GM23338 (cell line): ENCODE measurements at regions not wholly inside any gene's neighbourhood (a gene's known extent, or its start where the extent isn't known, plus 50 kb on each side); places are given as distances from the start of the nearest gene placed in this dataset.

Experiments
- ATAC-seq: fragments of 200-7000 bp; cut with Tn5 transposase; 3 replicates; pipeline ENCODE4 v1.9.1; 2020
- DNase-seq: peaks from one replicate; pipeline ENCODE4 v3.0.0-alpha.2; 2015; ENCODE audit warnings: low spot score
- H2AFZ ChIP-seq: fragments of 200-600 bp; sonication (generic); 2 replicates; pipeline ENCODE4 v1.8.0; 2016; ENCODE audit warnings: antibody characterized with exemption, mild to moderate bottlenecking, moderate library complexity
- H3F3A ChIP-seq: fragments of 200-600 bp; sonication (generic); replicated peaks from 2 replicates; pipeline ENCODE4 v1.8.0; 2017; ENCODE audit warnings: antibody characterized with exemption, mixed run types, low read depth
- H3K27ac ChIP-seq: fragments of 200-600 bp; sonication (generic); 2 replicates; pipeline ENCODE4 v1.6.1; 2016; ENCODE audit warnings: low read depth
- H3K27me3 ChIP-seq: fragments of 200-600 bp; sonication (generic); 2 replicates; pipeline ENCODE4 v1.8.0; 2016; ENCODE audit warnings: mild to moderate bottlenecking, mixed run types, moderate library complexity; ENCODE audit not compliant: insufficient read depth
- H3K36me3 ChIP-seq: fragments of 200-600 bp; sonication (generic); 2 replicates; pipeline ENCODE4 v1.8.0; 2016; ENCODE audit warnings: mild to moderate bottlenecking; ENCODE audit not compliant: insufficient read depth
- H3K4me1 ChIP-seq: fragments of 200-600 bp; sonication (generic); 2 replicates; pipeline ENCODE4 v1.8.0; 2016; ENCODE audit warnings: mild to moderate bottlenecking, moderate library complexity; ENCODE audit not compliant: insufficient read depth
- H3K4me2 ChIP-seq: fragments of 200-600 bp; sonication (generic); 2 replicates; pipeline ENCODE4 v1.7.1; 2017; ENCODE audit warnings: mixed run types
- H3K4me3 ChIP-seq: fragments of 200-600 bp; sonication (generic); 2 replicates; pipeline ENCODE4 v1.6.1; 2016; ENCODE audit warnings: mixed run types
- H3K79me2 ChIP-seq: fragments of 200-600 bp; sonication (generic); replicated peaks from 2 replicates; pipeline ENCODE4 v1.8.0; 2017; ENCODE audit warnings: mild to moderate bottlenecking; ENCODE audit not compliant: insufficient read depth
- H3K9me2 ChIP-seq: fragments of 200-600 bp; sonication (generic); 2 replicates; pipeline ENCODE4 v1.8.0; 2017; ENCODE audit not compliant: insufficient read depth
- H4K20me1 ChIP-seq: fragments of 200-600 bp; sonication (generic); replicated peaks from 2 replicates; pipeline ENCODE4 v1.8.0; 2017; ENCODE audit warnings: mild to moderate bottlenecking; ENCODE audit not compliant: insufficient read depth
- H3K27ac Mint-ChIP-seq: 2 replicates; pipeline ENCODE4 v1.8.0; 2020; ENCODE audit warnings: inconsistent platforms, mild to moderate bottlenecking, moderate library complexity, mixed read lengths
- H3K27me3 Mint-ChIP-seq: 3 replicates; pipeline ENCODE4 v1.8.0; 2022; ENCODE audit warnings: low read depth, mild to moderate bottlenecking, moderate library complexity, mixed read lengths, inconsistent platforms; ENCODE audit not compliant: insufficient read depth, poor library complexity
- H3K36me3 Mint-ChIP-seq: 3 replicates; pipeline ENCODE4 v1.8.0; 2021; ENCODE audit warnings: low read depth, mild to moderate bottlenecking, inconsistent platforms, moderate library complexity, mixed read lengths
- H3K4me1 Mint-ChIP-seq: 3 replicates; pipeline ENCODE4 v1.8.0; 2020; ENCODE audit warnings: mild to moderate bottlenecking, inconsistent platforms, mixed read lengths
- H3K4me3 Mint-ChIP-seq: 3 replicates; pipeline ENCODE4 v1.8.0; 2021; ENCODE audit warnings: moderate library complexity, mild to moderate bottlenecking, inconsistent platforms, mixed read lengths
- H3K9me3 Mint-ChIP-seq: 3 replicates; pipeline ENCODE4 v1.8.0; 2020; ENCODE audit warnings: moderate library complexity, mild to moderate bottlenecking, inconsistent platforms, mixed read lengths
- CREB1 ChIP-seq: fragments of 250-450 bp; sonication (Bioruptor Pico); IDR thresholded peaks from 2 replicates; pipeline ENCODE4 v1.5.0; 2020; ENCODE audit warnings: low read depth, mild to moderate bottlenecking, moderate library complexity
- CTCF ChIP-seq, 2 experiments: fragments of 200-600 bp in 1 of 2; sonication (generic) in 1 of 2; conservative IDR thresholded peaks; 2 replicates each; pipeline versions ENCODE4 v1.5.1 to v1.6.1; 2016 to 2017; ENCODE audit warnings: antibody characterized with exemption in 2 of 2, low read depth in 2 of 2, mild to moderate bottlenecking in 2 of 2, moderate library complexity in 1 of 2
- EZH2phosphoT487 ChIP-seq: fragments of 200-600 bp; sonication (generic); IDR thresholded peaks from one replicate; pipeline ENCODE4 v1.8.1; 2018; ENCODE audit warnings: antibody characterized with exemption; ENCODE audit not compliant: unreplicated experiment
- NANOG ChIP-seq: IDR thresholded peaks from 2 replicates; pipeline ENCODE4 v1.6.1; 2016; ENCODE audit warnings: antibody characterized with exemption, borderline replicate concordance
- STAT1 ChIP-seq: IDR thresholded peaks from one replicate; pipeline ENCODE4 v1.6.1; 2016; ENCODE audit warnings: antibody characterized with exemption; ENCODE audit not compliant: unreplicated experiment
- ZNF114 ChIP-seq: fragments of 250-450 bp; sonication (Bioruptor Pico); IDR thresholded peaks from 2 replicates; pipeline ENCODE4 v1.5.0; 2020; ENCODE audit warnings: mild to moderate bottlenecking, moderate library complexity
- ZNF331 ChIP-seq: fragments of 250-450 bp; sonication (Bioruptor Pico); IDR thresholded peaks from 2 replicates; pipeline ENCODE4 v1.5.0; 2020; ENCODE audit warnings: low read depth, mild to moderate bottlenecking, moderate library complexity
- ZNF462 ChIP-seq: fragments of 250-450 bp; sonication (Bioruptor Pico); IDR thresholded peaks from 2 replicates; pipeline ENCODE4 v1.5.0; 2020; ENCODE audit warnings: mild to moderate bottlenecking, moderate library complexity
- TF ChIP-seq, protein P1 (sequence below): IDR thresholded peaks from 2 replicates; pipeline ENCODE4 v1.6.1; 2016; ENCODE audit warnings: antibody characterized with exemption

DNA sequence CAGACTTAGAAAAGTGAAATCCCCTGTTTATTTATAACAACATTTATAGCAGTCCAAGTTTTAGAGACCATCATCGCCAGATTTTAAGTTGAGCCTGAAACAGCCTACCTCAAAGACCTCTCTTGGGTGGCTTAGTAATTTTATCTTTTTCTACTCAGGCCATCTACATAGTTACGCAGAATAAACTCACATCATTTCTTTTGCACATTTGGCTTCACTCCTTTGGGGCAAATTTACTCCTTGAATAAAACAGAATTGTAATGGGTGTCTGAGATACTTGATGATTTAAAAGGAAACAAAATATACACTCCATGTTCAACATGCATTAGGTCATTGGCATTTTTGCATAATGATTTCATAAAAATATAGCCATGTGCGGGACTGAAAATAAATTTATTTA, 104.7 kb upstream of the TSPAN8 start:
- no peaks in the 10 kb centered on the region for H3K36me3 Mint-ChIP-seq
- Histone ChIP-seq H3K27ac (no peak overlapping the region), H4K20me1 (no peaks in the 10 kb centered on the region), H2AFZ (no peak overlapping the region), H3K79me2 (no peaks in the 10 kb centered on the region), H3K4me1 (no peaks in the 10 kb centered on the region), H3K4me2 (no peak overlapping the region), H3K27me3 (no peaks in the 10 kb centered on the region), H3K4me3 (no peak overlapping the region), H3F3A (no peaks in the 10 kb centered on the region), H3K36me3 (no peaks in the 10 kb centered on the region), H3K9me2 (no peaks in the 10 kb centered on the region)
- no peak overlapping the region for H3K27ac Mint-ChIP-seq
- no peak for TF ChIP-seq ZNF331 (CRISPR knock-in tag)
- TF ChIP-seq ZNF462 (CRISPR knock-in tag), result no peak
- TF ChIP-seq NANOG, result no peak
- no peak for TF ChIP-seq ZNF114 (CRISPR knock-in tag)
- no peak for TF ChIP-seq STAT1
- TF ChIP-seq CTCF (conservative IDR thresholded peaks at IDR 0.05; ENCODE audit: low read depth in 2 of 2), result no peak
- no peak for TF ChIP-seq EZH2phosphoT487
- TF ChIP-seq, protein P1, sequence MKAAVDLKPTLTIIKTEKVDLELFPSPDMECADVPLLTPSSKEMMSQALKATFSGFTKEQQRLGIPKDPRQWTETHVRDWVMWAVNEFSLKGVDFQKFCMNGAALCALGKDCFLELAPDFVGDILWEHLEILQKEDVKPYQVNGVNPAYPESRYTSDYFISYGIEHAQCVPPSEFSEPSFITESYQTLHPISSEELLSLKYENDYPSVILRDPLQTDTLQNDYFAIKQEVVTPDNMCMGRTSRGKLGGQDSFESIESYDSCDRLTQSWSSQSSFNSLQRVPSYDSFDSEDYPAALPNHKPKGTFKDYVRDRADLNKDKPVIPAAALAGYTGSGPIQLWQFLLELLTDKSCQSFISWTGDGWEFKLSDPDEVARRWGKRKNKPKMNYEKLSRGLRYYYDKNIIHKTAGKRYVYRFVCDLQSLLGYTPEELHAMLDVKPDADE, result no peak
- TF ChIP-seq CREB1 (CRISPR knock-in tag), result no peak
- no peak for DNase-seq
- H3K9me3 Mint-ChIP-seq, result no peaks in the 10 kb centered on the region
- ATAC-seq, result no peak
- no peaks in the 10 kb centered on the region for H3K27me3 Mint-ChIP-seq
- H3K4me3 Mint-ChIP-seq, result no peak overlapping the region
- H3K4me1 Mint-ChIP-seq, result no peaks in the 10 kb centered on the region
